ENCODE measurements at regions not wholly inside any gene's neighbourhood (a gene's known extent, or its start where the extent isn't known, plus 50 kb on each side); places are given as distances from the start of the nearest gene placed in this dataset.

DNA sequence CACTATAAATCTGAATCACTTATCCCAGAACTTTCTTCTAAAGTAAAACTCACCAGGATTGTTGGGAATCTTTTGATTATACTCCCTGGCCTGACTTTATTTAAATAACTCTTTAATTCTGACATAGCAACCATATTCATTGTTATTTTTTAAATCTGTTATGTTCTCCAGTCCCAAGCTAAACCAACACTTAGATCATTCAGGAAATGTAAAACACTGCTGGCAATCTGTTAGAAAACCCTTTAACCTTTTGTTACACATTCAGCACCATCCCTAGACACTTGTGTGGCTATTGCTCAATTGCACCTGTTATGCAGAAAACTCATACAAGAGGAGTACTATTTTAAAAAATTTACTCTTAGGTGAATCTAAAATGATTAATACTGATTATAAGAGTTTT is 101.8 kb upstream of the NHSL1 start:
- H3K9me3 ChIP-seq (ENCODE audit: control insufficient read depth, insufficient read depth, low read depth, low read length) = no peaks in the 10 kb centered on the region
- peaks cover 9% of the 10 kb centered on the region for H3K4me1 ChIP-seq (ENCODE audit: control insufficient read depth, insufficient read depth, low read length)
- no peak overlapping the region for H3K27ac ChIP-seq (ENCODE audit: extremely low read depth, low read depth, low read length)
- TF ChIP-seq ZSCAN16 (tag by site-specific recombination; IDR thresholded peaks at IDR 0.05) (no peak), ZNF76 (tag by site-specific recombination; IDR thresholded peaks at IDR 0.05; ENCODE audit: borderline replicate concordance, low read depth) (no peak), SCRT2 (tag by site-specific recombination; IDR thresholded peaks at IDR 0.05) (0 out of 2 replicates have a peak, but pooled peaks have one; percentile 27), ZNF133 (tag by site-specific recombination; IDR thresholded peaks at IDR 0.05) (no peak), ZNF394 (tag by site-specific recombination; IDR thresholded peaks at IDR 0.05; ENCODE audit: borderline replicate concordance) (no peak)
- no peak overlapping the region for H3K4me3 ChIP-seq (ENCODE audit: low read depth, low read length)
- ChIA-PET CTCF (interaction anchor here (0.7 to 1.6 kb wide), 3 partner anchors 9 to 90 kb away, joined by 3 to 4 read pairs (median 3); no protein-coding TSS in a partner anchor), POLR2A (no interaction called here)
- H3K36me3 ChIP-seq (ENCODE audit: control insufficient read depth in 2 of 2, insufficient read depth in 1 of 2, low read length in 2 of 2) = no peaks in the 10 kb centered on the region

- H3K4me3 ChIP-seq (ENCODE audit: low read depth, low read length) = no peak overlapping the region
- no peak overlapping the region for H3K27ac ChIP-seq (ENCODE audit: extremely low read depth, low read depth, low read length)
- no peak for TF ChIP-seq ZNF501 (tag by site-specific recombination; IDR thresholded peaks at IDR 0.05)
- TF ChIP-seq EGR2 (tag by site-specific recombination; IDR thresholded peaks at IDR 0.05; ENCODE audit: low read depth) = peak; percentile 89
- TF ChIP-seq ZNF777 (tag by site-specific recombination; IDR thresholded peaks at IDR 0.05; ENCODE audit: borderline replicate concordance) = no peak
- no peak for TF ChIP-seq ZNF132 (tag by site-specific recombination; IDR thresholded peaks at IDR 0.05; ENCODE audit: borderline replicate concordance)
- TF ChIP-seq ZFHX2 (tag by site-specific recombination; conservative IDR thresholded peaks at IDR 0.05) = peak; percentile 94
- no peak for TF ChIP-seq ZBTB10 (tag by site-specific recombination; IDR thresholded peaks at IDR 0.05)
- TF ChIP-seq ZNF302 (tag by site-specific recombination; IDR thresholded peaks at IDR 0.05; ENCODE audit: low read depth) = no peak
- no peak for TF ChIP-seq KLF9 (tag by site-specific recombination; IDR thresholded peaks at IDR 0.05; ENCODE audit: low read depth)
- no peak for TF ChIP-seq ZNF248 (tag by site-specific recombination; IDR thresholded peaks at IDR 0.05)
- no peak for TF ChIP-seq ZNF335 (tag by site-specific recombination; conservative IDR thresholded peaks at IDR 0.05)
- no peak for TF ChIP-seq YY2 (tag by site-specific recombination; IDR thresholded peaks at IDR 0.05)
- TF ChIP-seq, protein P1, sequence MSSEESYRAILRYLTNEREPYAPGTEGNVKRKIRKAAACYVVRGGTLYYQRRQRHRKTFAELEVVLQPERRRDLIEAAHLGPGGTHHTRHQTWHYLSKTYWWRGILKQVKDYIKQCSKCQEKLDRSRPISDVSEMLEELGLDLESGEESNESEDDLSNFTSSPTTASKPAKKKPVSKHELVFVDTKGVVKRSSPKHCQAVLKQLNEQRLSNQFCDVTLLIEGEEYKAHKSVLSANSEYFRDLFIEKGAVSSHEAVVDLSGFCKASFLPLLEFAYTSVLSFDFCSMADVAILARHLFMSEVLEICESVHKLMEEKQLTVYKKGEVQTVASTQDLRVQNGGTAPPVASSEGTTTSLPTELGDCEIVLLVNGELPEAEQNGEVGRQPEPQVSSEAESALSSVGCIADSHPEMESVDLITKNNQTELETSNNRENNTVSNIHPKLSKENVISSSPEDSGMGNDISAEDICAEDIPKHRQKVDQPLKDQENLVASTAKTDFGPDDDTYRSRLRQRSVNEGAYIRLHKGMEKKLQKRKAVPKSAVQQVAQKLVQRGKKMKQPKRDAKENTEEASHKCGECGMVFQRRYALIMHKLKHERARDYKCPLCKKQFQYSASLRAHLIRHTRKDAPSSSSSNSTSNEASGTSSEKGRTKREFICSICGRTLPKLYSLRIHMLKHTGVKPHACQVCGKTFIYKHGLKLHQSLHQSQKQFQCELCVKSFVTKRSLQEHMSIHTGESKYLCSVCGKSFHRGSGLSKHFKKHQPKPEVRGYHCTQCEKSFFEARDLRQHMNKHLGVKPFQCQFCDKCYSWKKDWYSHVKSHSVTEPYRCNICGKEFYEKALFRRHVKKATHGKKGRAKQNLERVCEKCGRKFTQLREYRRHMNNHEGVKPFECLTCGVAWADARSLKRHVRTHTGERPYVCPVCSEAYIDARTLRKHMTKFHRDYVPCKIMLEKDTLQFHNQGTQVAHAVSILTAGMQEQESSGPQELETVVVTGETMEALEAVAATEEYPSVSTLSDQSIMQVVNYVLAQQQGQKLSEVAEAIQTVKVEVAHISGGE (tag by site-specific recombination; conservative IDR thresholded peaks at IDR 0.05; ENCODE audit: low read depth) = no peak
- TF ChIP-seq ZIC2 (tag by site-specific recombination; IDR thresholded peaks at IDR 0.05) = no peak
- TF ChIP-seq GLI2 (tag by site-specific recombination; IDR thresholded peaks at IDR 0.05; ENCODE audit: borderline replicate concordance, low read depth) = no peak
- ChIA-PET POLR2A (no interaction called here), CTCF (interaction anchor here (0.8 to 4.5 kb wide), 3 partner anchors 12 to 16 kb away, joined by 4 to 37 read pairs (median 4); no protein-coding TSS in a partner anchor)
- H3K9me3 ChIP-seq (ENCODE audit: control insufficient read depth, insufficient read depth, low read depth, low read length) = no peaks in the 10 kb centered on the region
- no peaks in the 10 kb centered on the region for H3K36me3 ChIP-seq (ENCODE audit: control insufficient read depth in 2 of 2, insufficient read depth in 1 of 2, low read length in 2 of 2)
- H3K4me1 ChIP-seq (ENCODE audit: control insufficient read depth, insufficient read depth, low read length) = peaks cover 9% of the 10 kb centered on the region
Measured at GRCh38 chr6:138605958-138606357, 106.7 kb upstream of the NHSL1 start.

Measured in HEK293 (cell line).